ENCODE measurements at regions not wholly inside any gene's neighbourhood (a gene's known extent, or its start where the extent isn't known, plus 50 kb on each side); places are given as distances from the start of the nearest gene placed in this dataset.

- DNase-seq = no peak
These were observed 223.7 kb upstream of the HABP2 start for GRCh38 chr10:113329121-113329596.

DNA sequence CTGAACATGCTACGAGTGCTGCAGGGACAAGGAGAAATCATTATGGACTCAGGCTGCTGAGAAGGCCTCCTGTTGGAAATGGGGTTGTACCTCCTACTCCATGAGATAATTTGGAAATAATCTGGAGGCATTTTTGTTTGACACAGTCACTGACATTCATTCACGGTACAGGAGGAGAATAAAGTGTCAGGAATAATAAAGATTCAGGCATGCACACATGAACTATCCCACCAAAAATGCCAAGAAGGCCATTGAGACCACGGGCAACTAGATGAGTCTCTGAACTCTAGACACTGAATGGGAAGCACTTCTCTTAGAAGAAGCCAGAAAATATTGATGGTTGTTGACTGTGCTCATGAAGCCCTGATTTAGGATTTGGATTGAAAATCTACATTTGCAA is 220.9 kb upstream of the HABP2 start:
- no peak for DNase-seq

- DNase-seq = no peak
These were observed 219.5 kb upstream of the HABP2 start for GRCh38 chr10:113333313-113333712.

- DNase-seq = no peak
These were observed 217.3 kb upstream of the HABP2 start for GRCh38 chr10:113335592-113335991.

- no peak for DNase-seq
These were observed 216.2 kb upstream of the HABP2 start for GRCh38 chr10:113336549-113337130.

GRCh38 chr10:113337142-113337541 is 215.7 kb upstream of the HABP2 start:
- no peak for DNase-seq

DNA sequence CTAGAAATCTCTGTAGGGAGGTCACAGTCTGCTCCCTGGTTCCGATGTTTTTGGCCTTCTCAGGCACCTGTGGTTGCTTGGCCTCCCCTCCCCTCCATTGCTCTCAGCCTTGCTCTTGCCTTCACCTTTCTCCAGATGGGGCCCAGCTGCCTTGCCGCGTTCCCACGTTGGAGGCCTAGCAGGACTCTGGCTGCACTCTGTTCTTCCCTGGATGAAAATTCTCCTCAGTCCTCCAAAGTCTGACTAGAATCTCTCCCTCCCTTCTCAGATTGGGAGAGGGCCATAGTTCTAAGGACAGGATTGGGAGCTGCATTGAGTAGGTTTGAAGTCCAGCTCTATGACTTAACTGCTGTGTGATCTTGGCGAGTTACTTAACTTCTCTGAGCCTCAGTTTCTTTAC is 213.7 kb upstream of the HABP2 start:
- no peak for DNase-seq

DNA sequence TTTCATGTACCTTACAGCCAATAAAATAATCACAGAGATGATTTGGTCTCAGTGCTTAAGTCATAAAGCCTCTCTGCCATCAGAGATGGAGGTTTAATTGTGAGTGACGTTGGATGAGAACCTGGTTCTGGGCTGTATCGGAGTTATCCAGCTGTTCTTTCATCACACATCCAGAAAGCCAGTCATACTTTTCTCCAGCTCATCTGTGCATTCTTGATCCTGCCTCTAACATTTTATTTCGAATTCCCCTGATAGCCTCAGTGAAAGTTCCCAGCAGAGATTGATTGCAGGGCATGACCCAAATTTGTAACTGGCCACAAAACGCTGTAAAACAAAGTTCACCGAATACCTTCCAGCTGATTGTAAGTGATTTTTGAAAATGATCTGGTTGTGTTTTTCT is 212.6 kb upstream of the HABP2 start:
- DNase-seq = no peak

- no peak for DNase-seq
These were observed 211.7 kb upstream of the HABP2 start for GRCh38 chr10:113341138-113341537.

GRCh38 chr10:113345826-113346624 is 206.8 kb upstream of the HABP2 start:
- DNase-seq = no peak

DNA sequence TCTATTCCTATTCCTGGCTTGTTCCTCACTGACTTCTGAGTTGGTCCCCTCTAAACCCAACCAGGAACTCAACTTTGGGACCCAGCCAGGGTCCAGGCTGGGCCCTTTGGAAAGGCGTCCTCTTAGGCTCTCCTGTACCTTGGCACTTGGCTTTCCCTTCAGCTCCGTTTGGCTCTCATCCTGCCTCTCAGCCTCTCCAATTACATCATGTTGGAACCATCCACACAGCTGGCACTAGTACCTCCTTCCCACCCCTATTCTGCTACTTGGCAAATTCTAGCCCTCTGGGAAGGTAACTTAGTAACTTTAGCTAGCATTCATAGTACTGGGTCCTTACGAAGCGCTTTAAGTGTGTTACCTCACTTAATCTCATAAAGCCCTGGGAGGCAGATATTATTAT is 205.3 kb upstream of the HABP2 start:
- DNase-seq = no peak

DNA sequence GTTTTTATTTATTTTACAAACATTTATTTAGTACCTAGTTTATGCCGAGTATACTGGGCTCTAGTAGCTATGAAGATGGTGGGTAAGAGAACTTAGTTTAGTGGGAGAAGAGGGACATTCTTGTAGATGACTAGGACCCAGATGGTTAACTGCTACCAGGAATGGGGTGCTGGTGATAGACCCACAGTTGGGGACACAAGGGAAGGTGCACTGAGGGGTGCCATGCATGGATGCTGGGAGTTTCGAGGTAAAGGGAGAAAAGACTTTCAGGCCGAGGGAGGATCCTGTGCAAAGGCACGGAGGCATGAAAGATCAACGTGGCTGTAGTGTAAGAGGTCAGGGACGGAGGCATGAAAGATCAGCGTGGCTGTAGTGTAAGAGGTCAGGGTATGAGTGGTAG is 204.2 kb upstream of the HABP2 start:
- no peak for DNase-seq

GRCh38 chr10:113350311-113351040 is 202.4 kb upstream of the HABP2 start:
- DNase-seq = no peak

- DNase-seq = no peak
These were observed 198.1 kb upstream of the HABP2 start for GRCh38 chr10:113354711-113355110.

DNA sequence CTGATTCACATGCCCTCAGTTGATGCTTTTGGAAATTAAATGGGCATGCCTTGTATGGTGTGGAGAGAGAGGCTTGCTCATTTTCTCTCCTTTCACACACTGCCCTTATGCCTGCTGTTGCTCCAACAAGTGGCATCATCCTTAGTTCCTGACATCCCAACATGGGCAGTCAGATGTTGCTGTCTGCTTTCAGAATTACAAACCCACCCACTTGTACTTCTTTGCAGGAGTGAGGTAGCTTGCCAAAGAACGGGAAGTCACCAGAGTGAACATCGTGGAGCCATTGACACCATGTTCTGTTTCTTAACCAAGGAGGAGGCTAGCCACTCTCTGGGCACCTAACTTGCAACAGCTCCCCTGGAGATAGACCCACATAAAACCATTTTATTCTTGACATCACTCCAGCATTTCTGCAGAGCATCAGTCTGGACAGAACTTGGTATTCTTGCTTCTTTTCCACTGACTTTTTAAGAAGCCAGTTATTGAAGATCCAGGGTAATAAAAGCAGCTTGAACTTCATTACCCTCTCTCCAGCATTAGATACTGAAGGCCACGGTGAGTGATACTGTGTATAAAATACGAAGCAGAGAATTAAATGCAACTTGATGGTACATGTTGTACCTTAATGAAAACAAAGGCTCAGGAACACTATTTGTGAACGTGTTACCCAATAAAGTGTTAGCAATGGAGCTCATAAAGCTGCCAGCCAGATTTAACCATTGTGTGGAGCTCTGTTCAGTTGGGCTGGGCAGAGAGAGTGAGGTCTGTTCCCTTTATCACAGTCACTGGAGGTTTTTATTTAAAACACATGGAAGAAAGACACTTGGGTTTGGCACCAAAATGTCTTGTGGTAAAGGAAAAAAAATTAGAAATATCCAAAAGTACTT is 195.8 kb upstream of the HABP2 start:
- no peak for DNase-seq

- no peak for DNase-seq
These were observed 195.1 kb upstream of the HABP2 start for GRCh38 chr10:113357681-113358300.

DNA sequence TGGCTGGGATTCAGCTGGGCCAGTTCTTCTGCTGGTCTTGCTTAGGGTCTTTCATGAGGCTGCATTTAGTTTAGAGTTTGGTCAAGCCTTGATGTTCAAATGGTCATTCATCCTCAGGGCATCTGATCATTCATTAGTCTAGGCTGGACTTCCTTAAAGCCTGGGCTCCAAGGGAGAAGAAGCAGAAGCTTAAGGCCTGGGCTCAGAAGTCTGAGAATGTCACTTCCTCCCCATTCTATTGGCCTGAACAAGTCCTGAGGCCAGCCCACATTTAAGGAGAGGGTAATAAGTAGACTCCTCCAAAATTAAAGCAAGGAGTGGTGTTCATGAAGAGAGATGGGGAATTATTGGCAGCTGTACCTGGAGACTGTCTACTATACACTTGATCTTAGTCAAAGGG is 193.2 kb upstream of the HABP2 start:
- DNase-seq = no peak

DNA sequence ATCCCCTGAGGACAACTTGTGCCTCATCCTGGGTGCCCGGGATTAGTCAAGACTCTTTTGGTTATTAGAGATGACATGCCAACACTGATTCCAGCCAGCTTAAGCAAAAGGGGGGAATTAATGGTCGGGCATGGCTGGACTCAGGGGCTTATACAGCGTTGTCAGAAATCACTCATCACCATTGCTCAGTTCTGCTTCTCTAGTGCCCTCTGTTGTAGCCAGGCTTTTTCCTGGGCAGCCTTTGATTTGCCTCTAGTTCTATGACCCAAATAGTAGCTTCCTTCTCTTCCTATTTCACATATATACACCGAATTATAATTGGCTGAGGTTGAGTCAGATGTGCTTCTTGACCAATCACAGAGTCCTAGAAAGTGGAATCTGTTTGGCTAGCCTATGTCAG is 192.0 kb upstream of the HABP2 start:
- no peak for DNase-seq

GRCh38 chr10:113362645-113363091 is 190.2 kb upstream of the HABP2 start:
- DNase-seq = no peak

- no peak for DNase-seq
These were observed 188.6 kb upstream of the HABP2 start for GRCh38 chr10:113364227-113364626.

DNA sequence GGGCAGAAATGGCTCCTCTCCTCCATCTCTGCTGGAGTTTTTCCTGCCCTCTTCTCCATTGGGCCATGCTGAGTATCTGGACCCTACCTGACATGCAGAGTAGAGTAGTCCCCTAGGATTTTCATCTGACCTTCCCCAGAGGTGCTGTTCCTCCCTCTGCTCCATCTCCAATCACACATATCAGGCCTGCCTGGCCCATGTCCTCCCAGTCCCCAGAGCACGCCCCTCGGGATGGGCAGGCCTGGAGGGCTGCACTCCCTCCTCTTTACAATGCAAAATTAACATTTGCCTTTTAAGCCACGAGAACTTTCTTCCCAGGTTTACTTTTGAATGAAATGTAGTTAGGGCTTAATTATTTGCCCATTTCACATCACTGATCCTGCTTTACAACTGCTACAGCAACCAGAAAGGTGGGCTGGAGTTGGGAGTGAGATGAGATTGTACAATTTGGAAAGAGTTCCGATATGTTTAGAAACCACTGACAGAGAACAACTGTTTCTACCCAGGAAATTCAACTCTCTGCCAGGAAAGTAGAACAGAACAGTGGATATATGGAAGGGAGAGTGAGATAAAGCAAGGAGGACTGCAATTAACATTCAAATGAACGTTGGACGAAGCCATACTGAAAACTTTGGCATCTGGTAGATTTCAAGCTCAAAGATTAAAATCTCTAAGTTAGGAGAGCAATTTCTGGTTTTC is 184.0 kb upstream of the HABP2 start:
- DNase-seq = no peak

GRCh38 chr10:113369365-113369694 is 183.5 kb upstream of the HABP2 start:
- DNase-seq = no peak

Measured in activated naive CD4-positive, alpha-beta T cell treated with anti-CD3 and anti-CD28 coated beads, Interleukin-2, amount 50 U/mL, for 16 hours (primary cell).